ENCODE measurements at regions not wholly inside any gene's neighbourhood (a gene's known extent, or its start where the extent isn't known, plus 50 kb on each side); places are given as distances from the start of the nearest gene placed in this dataset.

DNA sequence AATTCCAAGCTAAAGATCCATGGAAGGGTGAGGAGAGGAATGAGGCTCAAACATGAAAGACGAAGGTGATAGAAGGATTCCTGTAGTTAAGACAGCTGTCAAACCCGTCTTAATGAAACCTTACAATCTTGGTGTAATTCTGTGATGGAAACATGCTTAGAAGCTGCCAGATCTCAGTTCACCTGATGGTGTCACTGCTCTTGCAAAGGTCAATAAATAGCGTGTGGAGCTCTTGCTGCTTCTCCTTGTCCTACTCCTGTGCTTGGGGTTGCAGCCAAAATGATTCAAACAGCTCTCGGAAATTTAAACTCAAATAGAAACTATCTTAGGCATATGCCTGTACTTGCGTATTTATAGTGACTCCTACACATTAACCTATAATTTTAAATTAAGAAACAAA lies 1705.0 kb downstream of the OLFM4 start:
- TF ChIP-seq ZFP30 (CRISPR knock-in tag; IDR thresholded peaks at IDR 0.05) (no peak), GLIS3 (CRISPR knock-in tag; IDR thresholded peaks at IDR 0.05) (no peak), ZFP3 (CRISPR knock-in tag; IDR thresholded peaks at IDR 0.05) (no peak), OSR1 (CRISPR knock-in tag; IDR thresholded peaks at IDR 0.05) (no peak), TOX (CRISPR knock-in tag; IDR thresholded peaks at IDR 0.05; ENCODE audit: borderline replicate concordance) (no peak), PPARA (CRISPR knock-in tag; IDR thresholded peaks at IDR 0.05; ENCODE audit: borderline replicate concordance) (no peak), ARNTL (CRISPR knock-in tag; IDR thresholded peaks at IDR 0.05; ENCODE audit: borderline replicate concordance, low read depth) (no peak), ZNF8 (CRISPR knock-in tag; IDR thresholded peaks at IDR 0.05) (no peak), RARB (CRISPR knock-in tag; IDR thresholded peaks at IDR 0.05) (no peak), ZNF565 (CRISPR knock-in tag; conservative IDR thresholded peaks at IDR 0.05; ENCODE audit: low read depth) (no peak)
- TF ChIP-seq, protein P1, sequence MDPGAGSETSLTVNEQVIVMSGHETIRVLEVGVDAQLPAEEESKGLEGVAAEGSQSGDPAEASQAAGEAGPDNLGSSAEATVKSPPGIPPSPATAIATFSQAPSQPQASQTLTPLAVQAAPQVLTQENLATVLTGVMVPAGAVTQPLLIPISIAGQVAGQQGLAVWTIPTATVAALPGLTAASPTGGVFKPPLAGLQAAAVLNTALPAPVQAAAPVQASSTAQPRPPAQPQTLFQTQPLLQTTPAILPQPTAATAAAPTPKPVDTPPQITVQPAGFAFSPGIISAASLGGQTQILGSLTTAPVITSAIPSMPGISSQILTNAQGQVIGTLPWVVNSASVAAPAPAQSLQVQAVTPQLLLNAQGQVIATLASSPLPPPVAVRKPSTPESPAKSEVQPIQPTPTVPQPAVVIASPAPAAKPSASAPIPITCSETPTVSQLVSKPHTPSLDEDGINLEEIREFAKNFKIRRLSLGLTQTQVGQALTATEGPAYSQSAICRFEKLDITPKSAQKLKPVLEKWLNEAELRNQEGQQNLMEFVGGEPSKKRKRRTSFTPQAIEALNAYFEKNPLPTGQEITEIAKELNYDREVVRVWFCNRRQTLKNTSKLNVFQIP (CRISPR knock-in tag; IDR thresholded peaks at IDR 0.05; ENCODE audit: borderline replicate concordance, low read depth), result no peak
- TF ChIP-seq, protein P2, sequence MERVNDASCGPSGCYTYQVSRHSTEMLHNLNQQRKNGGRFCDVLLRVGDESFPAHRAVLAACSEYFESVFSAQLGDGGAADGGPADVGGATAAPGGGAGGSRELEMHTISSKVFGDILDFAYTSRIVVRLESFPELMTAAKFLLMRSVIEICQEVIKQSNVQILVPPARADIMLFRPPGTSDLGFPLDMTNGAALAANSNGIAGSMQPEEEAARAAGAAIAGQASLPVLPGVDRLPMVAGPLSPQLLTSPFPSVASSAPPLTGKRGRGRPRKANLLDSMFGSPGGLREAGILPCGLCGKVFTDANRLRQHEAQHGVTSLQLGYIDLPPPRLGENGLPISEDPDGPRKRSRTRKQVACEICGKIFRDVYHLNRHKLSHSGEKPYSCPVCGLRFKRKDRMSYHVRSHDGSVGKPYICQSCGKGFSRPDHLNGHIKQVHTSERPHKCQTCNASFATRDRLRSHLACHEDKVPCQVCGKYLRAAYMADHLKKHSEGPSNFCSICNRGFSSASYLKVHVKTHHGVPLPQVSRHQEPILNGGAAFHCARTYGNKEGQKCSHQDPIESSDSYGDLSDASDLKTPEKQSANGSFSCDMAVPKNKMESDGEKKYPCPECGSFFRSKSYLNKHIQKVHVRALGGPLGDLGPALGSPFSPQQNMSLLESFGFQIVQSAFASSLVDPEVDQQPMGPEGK (CRISPR knock-in tag; IDR thresholded peaks at IDR 0.05; ENCODE audit: borderline replicate concordance), result no peak
- TF ChIP-seq, protein P3, sequence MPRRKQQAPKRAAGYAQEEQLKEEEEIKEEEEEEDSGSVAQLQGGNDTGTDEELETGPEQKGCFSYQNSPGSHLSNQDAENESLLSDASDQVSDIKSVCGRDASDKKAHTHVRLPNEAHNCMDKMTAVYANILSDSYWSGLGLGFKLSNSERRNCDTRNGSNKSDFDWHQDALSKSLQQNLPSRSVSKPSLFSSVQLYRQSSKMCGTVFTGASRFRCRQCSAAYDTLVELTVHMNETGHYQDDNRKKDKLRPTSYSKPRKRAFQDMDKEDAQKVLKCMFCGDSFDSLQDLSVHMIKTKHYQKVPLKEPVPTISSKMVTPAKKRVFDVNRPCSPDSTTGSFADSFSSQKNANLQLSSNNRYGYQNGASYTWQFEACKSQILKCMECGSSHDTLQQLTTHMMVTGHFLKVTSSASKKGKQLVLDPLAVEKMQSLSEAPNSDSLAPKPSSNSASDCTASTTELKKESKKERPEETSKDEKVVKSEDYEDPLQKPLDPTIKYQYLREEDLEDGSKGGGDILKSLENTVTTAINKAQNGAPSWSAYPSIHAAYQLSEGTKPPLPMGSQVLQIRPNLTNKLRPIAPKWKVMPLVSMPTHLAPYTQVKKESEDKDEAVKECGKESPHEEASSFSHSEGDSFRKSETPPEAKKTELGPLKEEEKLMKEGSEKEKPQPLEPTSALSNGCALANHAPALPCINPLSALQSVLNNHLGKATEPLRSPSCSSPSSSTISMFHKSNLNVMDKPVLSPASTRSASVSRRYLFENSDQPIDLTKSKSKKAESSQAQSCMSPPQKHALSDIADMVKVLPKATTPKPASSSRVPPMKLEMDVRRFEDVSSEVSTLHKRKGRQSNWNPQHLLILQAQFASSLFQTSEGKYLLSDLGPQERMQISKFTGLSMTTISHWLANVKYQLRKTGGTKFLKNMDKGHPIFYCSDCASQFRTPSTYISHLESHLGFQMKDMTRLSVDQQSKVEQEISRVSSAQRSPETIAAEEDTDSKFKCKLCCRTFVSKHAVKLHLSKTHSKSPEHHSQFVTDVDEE (CRISPR knock-in tag; IDR thresholded peaks at IDR 0.05), result no peak
- TF ChIP-seq, protein P4, sequence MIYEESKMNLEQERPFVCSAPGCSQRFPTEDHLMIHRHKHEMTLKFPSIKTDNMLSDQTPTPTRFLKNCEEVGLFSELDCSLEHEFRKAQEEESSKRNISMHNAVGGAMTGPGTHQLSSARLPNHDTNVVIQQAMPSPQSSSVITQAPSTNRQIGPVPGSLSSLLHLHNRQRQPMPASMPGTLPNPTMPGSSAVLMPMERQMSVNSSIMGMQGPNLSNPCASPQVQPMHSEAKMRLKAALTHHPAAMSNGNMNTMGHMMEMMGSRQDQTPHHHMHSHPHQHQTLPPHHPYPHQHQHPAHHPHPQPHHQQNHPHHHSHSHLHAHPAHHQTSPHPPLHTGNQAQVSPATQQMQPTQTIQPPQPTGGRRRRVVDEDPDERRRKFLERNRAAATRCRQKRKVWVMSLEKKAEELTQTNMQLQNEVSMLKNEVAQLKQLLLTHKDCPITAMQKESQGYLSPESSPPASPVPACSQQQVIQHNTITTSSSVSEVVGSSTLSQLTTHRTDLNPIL (CRISPR knock-in tag; IDR thresholded peaks at IDR 0.05; ENCODE audit: low read depth), result no peak
